H1 (cell line): ENCODE measurements at regions not wholly inside any gene's neighbourhood (a gene's known extent, or its start where the extent isn't known, plus 50 kb on each side); places are given as distances from the start of the nearest gene placed in this dataset.

ENCODE experiments used
- RAD21 ChIP-seq, 2 experiments: IDR thresholded peaks in 1 of 2; conservative IDR thresholded peaks in 1 of 2; 2 replicates each; pipeline ENCODE4 v1.6.1; 2011; ENCODE audit warnings: low read depth in 2 of 2, low read length in 2 of 2, improper control_type of control experiment in 1 of 2, inconsistent platforms in 1 of 2, mild to moderate bottlenecking in 1 of 2, moderate library complexity in 1 of 2
- RBBP5 ChIP-seq: IDR thresholded peaks from 2 replicates; pipeline ENCODE4 v1.7.1; 2012; ENCODE audit warnings: low read depth, mild to moderate bottlenecking, inconsistent platforms, low read length, moderate library complexity, borderline replicate concordance
- TBP ChIP-seq: IDR thresholded peaks from 2 replicates; pipeline ENCODE4 v1.6.1; 2011; ENCODE audit warnings: low read depth, low read length, improper control_type of control experiment
- ZNF274 ChIP-seq: IDR thresholded peaks from 2 replicates; pipeline ENCODE4 v1.7.0; 2012; ENCODE audit warnings: low read length, borderline replicate concordance; ENCODE audit errors: extremely low read depth
- TF ChIP-seq, protein P1 (sequence below): fragments of 300-600 bp; sonication (generic); IDR thresholded peaks from 2 replicates; pipeline ENCODE4 v1.7.1; 2012; ENCODE audit warnings: low read length, moderate library complexity, mild to moderate bottlenecking, inconsistent platforms; ENCODE audit not compliant: insufficient replicate concordance
- TF ChIP-seq, protein P2 (sequence below): IDR thresholded peaks from 2 replicates; pipeline ENCODE4 v1.6.1; 2011; ENCODE audit warnings: low read length, improper control_type of control experiment

GRCh38 chr2:19123556-19123955 is 234.9 kb downstream of the OSR1 start (continued):
- TF ChIP-seq, protein P1, sequence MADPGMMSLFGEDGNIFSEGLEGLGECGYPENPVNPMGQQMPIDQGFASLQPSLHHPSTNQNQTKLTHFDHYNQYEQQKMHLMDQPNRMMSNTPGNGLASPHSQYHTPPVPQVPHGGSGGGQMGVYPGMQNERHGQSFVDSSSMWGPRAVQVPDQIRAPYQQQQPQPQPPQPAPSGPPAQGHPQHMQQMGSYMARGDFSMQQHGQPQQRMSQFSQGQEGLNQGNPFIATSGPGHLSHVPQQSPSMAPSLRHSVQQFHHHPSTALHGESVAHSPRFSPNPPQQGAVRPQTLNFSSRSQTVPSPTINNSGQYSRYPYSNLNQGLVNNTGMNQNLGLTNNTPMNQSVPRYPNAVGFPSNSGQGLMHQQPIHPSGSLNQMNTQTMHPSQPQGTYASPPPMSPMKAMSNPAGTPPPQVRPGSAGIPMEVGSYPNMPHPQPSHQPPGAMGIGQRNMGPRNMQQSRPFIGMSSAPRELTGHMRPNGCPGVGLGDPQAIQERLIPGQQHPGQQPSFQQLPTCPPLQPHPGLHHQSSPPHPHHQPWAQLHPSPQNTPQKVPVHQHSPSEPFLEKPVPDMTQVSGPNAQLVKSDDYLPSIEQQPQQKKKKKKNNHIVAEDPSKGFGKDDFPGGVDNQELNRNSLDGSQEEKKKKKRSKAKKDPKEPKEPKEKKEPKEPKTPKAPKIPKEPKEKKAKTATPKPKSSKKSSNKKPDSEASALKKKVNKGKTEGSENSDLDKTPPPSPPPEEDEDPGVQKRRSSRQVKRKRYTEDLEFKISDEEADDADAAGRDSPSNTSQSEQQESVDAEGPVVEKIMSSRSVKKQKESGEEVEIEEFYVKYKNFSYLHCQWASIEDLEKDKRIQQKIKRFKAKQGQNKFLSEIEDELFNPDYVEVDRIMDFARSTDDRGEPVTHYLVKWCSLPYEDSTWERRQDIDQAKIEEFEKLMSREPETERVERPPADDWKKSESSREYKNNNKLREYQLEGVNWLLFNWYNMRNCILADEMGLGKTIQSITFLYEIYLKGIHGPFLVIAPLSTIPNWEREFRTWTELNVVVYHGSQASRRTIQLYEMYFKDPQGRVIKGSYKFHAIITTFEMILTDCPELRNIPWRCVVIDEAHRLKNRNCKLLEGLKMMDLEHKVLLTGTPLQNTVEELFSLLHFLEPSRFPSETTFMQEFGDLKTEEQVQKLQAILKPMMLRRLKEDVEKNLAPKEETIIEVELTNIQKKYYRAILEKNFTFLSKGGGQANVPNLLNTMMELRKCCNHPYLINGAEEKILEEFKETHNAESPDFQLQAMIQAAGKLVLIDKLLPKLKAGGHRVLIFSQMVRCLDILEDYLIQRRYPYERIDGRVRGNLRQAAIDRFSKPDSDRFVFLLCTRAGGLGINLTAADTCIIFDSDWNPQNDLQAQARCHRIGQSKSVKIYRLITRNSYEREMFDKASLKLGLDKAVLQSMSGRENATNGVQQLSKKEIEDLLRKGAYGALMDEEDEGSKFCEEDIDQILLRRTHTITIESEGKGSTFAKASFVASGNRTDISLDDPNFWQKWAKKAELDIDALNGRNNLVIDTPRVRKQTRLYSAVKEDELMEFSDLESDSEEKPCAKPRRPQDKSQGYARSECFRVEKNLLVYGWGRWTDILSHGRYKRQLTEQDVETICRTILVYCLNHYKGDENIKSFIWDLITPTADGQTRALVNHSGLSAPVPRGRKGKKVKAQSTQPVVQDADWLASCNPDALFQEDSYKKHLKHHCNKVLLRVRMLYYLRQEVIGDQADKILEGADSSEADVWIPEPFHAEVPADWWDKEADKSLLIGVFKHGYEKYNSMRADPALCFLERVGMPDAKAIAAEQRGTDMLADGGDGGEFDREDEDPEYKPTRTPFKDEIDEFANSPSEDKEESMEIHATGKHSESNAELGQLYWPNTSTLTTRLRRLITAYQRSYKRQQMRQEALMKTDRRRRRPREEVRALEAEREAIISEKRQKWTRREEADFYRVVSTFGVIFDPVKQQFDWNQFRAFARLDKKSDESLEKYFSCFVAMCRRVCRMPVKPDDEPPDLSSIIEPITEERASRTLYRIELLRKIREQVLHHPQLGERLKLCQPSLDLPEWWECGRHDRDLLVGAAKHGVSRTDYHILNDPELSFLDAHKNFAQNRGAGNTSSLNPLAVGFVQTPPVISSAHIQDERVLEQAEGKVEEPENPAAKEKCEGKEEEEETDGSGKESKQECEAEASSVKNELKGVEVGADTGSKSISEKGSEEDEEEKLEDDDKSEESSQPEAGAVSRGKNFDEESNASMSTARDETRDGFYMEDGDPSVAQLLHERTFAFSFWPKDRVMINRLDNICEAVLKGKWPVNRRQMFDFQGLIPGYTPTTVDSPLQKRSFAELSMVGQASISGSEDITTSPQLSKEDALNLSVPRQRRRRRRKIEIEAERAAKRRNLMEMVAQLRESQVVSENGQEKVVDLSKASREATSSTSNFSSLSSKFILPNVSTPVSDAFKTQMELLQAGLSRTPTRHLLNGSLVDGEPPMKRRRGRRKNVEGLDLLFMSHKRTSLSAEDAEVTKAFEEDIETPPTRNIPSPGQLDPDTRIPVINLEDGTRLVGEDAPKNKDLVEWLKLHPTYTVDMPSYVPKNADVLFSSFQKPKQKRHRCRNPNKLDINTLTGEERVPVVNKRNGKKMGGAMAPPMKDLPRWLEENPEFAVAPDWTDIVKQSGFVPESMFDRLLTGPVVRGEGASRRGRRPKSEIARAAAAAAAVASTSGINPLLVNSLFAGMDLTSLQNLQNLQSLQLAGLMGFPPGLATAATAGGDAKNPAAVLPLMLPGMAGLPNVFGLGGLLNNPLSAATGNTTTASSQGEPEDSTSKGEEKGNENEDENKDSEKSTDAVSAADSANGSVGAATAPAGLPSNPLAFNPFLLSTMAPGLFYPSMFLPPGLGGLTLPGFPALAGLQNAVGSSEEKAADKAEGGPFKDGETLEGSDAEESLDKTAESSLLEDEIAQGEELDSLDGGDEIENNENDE, result no peak
- TF ChIP-seq, protein P2, sequence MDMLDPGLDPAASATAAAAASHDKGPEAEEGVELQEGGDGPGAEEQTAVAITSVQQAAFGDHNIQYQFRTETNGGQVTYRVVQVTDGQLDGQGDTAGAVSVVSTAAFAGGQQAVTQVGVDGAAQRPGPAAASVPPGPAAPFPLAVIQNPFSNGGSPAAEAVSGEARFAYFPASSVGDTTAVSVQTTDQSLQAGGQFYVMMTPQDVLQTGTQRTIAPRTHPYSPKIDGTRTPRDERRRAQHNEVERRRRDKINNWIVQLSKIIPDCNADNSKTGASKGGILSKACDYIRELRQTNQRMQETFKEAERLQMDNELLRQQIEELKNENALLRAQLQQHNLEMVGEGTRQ, result no peak
- TF ChIP-seq RBBP5 (no peak), ZNF274 (no peak), TBP (no peak), RAD21 (IDR thresholded peaks at IDR 0.05 in 1 of 2, conservative IDR thresholded peaks at IDR 0.05 in 1 of 2; ENCODE audit: low read depth in 2 of 2, low read length in 2 of 2) (no peak)
